ENCODE measurements at regions not wholly inside any gene's neighbourhood (a gene's known extent, or its start where the extent isn't known, plus 50 kb on each side); places are given as distances from the start of the nearest gene placed in this dataset.

GRCh38 chr3:64932016-64932518 lies 244.3 kb upstream of the ADAMTS9 start:
- peaks cover 0 to 6% of the 10 kb centered on the region in 2 donors for H3K9me3 ChIP-seq
- H3K27ac ChIP-seq: no peak overlapping the region
- TF ChIP-seq POLR2A (IDR thresholded peaks at IDR 0.05): no peak
- TF ChIP-seq EP300 (IDR thresholded peaks at IDR 0.05; ENCODE audit: low read depth): no peak
- TF ChIP-seq CTCF (IDR thresholded peaks at IDR 0.05): no peak
- no peak for TF ChIP-seq POLR2AphosphoS5 (IDR thresholded peaks at IDR 0.05)
- H3K4me3 ChIP-seq: no peak overlapping the region
- in situ Hi-C loops (cut with MboI; ENCODE audit: low pct_ligation_motif_present in 1 of 4, low pct_unique_long_range_greater_than_20kb in 1 of 4, low sequenced_read_pairs in 3 of 4) (no loop called here), intact Hi-C loops (cut with DNase I; ENCODE audit: low total_unique reads) (no loop called here)
- no peak for DNase-seq
- H3K4me1 ChIP-seq: peaks cover 0 to 3% (median 0%) of the 10 kb centered on the region in 4 donors
- H3K27me3 ChIP-seq: no peaks in the 10 kb centered on the region
- 83 to 90% methylated on average over 2 of the region's 2 CpGs for WGBS, 2 donors (ENCODE audit: low coverage in 1 of 2)
- H3K36me3 ChIP-seq: no peaks in the 10 kb centered on the region

- DNase-seq: no peak
- 89 to 96% methylated on average over 2 of the region's 2 CpGs for WGBS, 2 donors (ENCODE audit: low coverage in 1 of 2)
- Histone ChIP-seq H3K9me3 (peaks cover 0 to 6% of the 10 kb centered on the region in 2 donors), H3K4me1 (no peaks in the 10 kb centered on the region), H3K27ac (no peak overlapping the region), H3K27me3 (no peaks in the 10 kb centered on the region), H3K36me3 (no peaks in the 10 kb centered on the region), H3K4me3 (no peak overlapping the region)
- in situ Hi-C loops (cut with MboI; ENCODE audit: low pct_ligation_motif_present in 1 of 4, low pct_unique_long_range_greater_than_20kb in 1 of 4, low sequenced_read_pairs in 3 of 4) (no loop called here), intact Hi-C loops (cut with DNase I; ENCODE audit: low total_unique reads) (no loop called here)
- no peak for TF ChIP-seq CTCF (IDR thresholded peaks at IDR 0.05)
- no peak for TF ChIP-seq POLR2A (IDR thresholded peaks at IDR 0.05)
- TF ChIP-seq EP300 (IDR thresholded peaks at IDR 0.05; ENCODE audit: low read depth): no peak
These were observed 243.1 kb upstream of the ADAMTS9 start for GRCh38 chr3:64930891-64931290.

GRCh38 chr3:64928683-64929082 lies 240.9 kb upstream of the ADAMTS9 start:
- Histone ChIP-seq H3K36me3 (no peaks in the 10 kb centered on the region), H3K27me3 (no peaks in the 10 kb centered on the region), H3K27ac (no peak overlapping the region), H3K9me3 (peaks cover 0 to 6% of the 10 kb centered on the region in 2 donors), H3K4me3 (no peak overlapping the region), H3K4me1 (peaks cover 0 to 11% (median 0%) of the 10 kb centered on the region in 4 donors)
- no peak for DNase-seq
- in situ Hi-C loops (cut with MboI; ENCODE audit: low pct_ligation_motif_present in 1 of 4, low pct_unique_long_range_greater_than_20kb in 1 of 4, low sequenced_read_pairs in 3 of 4): no loop called here
- WGBS, 2 donors (ENCODE audit: low coverage in 1 of 2): 72 to 78% methylated on average over 3 of the region's 3 CpGs
- no peak for TF ChIP-seq CTCF (IDR thresholded peaks at IDR 0.05)
- TF ChIP-seq POLR2AphosphoS5 (IDR thresholded peaks at IDR 0.05): no peak
- TF ChIP-seq POLR2A (IDR thresholded peaks at IDR 0.05): no peak
- no peak for TF ChIP-seq EP300 (IDR thresholded peaks at IDR 0.05; ENCODE audit: low read depth)
- intact Hi-C loops (cut with DNase I; ENCODE audit: low total_unique reads): no loop called here

GRCh38 chr3:64927689-64928088 lies 239.9 kb upstream of the ADAMTS9 start:
- Histone ChIP-seq H3K36me3 (no peaks in the 10 kb centered on the region), H3K27me3 (no peaks in the 10 kb centered on the region), H3K4me1 (peaks cover 0 to 12% (median 0%) of the 10 kb centered on the region in 4 donors), H3K4me3 (no peak overlapping the region), H3K9me3 (no peaks in the 10 kb centered on the region), H3K27ac (no peak overlapping the region)
- TF ChIP-seq POLR2AphosphoS5 (IDR thresholded peaks at IDR 0.05): no peak
- TF ChIP-seq CTCF (IDR thresholded peaks at IDR 0.05): no peak
- no peak for TF ChIP-seq EP300 (IDR thresholded peaks at IDR 0.05; ENCODE audit: low read depth)
- intact Hi-C loops (cut with DNase I; ENCODE audit: low total_unique reads): no loop called here
- DNase-seq: no peak
- in situ Hi-C loops (cut with MboI; ENCODE audit: low pct_ligation_motif_present in 1 of 4, low pct_unique_long_range_greater_than_20kb in 1 of 4, low sequenced_read_pairs in 3 of 4): no loop called here
- WGBS, 2 donors (ENCODE audit: low coverage in 1 of 2): 81 to 100% methylated on average over 2 to 3 of the region's 3 CpGs

Measured in transverse colon (tissue), 4 donors.